ENCODE measurements at regions not wholly inside any gene's neighbourhood (a gene's known extent, or its start where the extent isn't known, plus 50 kb on each side); places are given as distances from the start of the nearest gene placed in this dataset.

GRCh38 chr10:130578532-130579289 is 442.5 kb downstream of the GLRX3 start:
- H3K9me3 ChIP-seq (ENCODE audit: control insufficient read depth in 2 of 3, insufficient read depth in 1 of 3, low read length in 3 of 3) = no peaks in the 10 kb centered on the region
- DNase-seq (peak in 1 of 5 donors; percentile 25), FAIRE-seq (no peak)
- no peak for TF ChIP-seq CTCF (IDR thresholded peaks at IDR 0.05; ENCODE audit: borderline replicate concordance, extremely low read depth, insufficient read depth)
- no peaks in the 10 kb centered on the region for H3K36me3 ChIP-seq (ENCODE audit: control insufficient read depth in 2 of 3, insufficient read depth in 3 of 3, low read length in 3 of 3)
- H3K27ac ChIP-seq (ENCODE audit: low read depth in 2 of 2, low read length in 2 of 2) = no peak overlapping the region
- no peak overlapping the region for H3K9ac ChIP-seq (ENCODE audit: low read length in 3 of 3)
- H3K4me1 ChIP-seq (ENCODE audit: control insufficient read depth in 2 of 3, insufficient read depth in 2 of 3, low read depth in 1 of 3, low read length in 3 of 3) = no peaks in the 10 kb centered on the region
- intact Hi-C loops (cut with DNase I) = no loop called here
- no peak overlapping the region for H3K4me3 ChIP-seq (ENCODE audit: low read length in 3 of 3)
- no peaks in the 10 kb centered on the region for H3K27me3 ChIP-seq (ENCODE audit: control insufficient read depth, insufficient read depth, low read length)

GRCh38 chr10:130579913-130580312 is 443.7 kb downstream of the GLRX3 start:
- no peaks in the 10 kb centered on the region for H3K36me3 ChIP-seq (ENCODE audit: control insufficient read depth in 2 of 3, insufficient read depth in 3 of 3, low read length in 3 of 3)
- H3K27ac ChIP-seq (ENCODE audit: low read depth in 2 of 2, low read length in 2 of 2) = no peak overlapping the region
- FAIRE-seq = no peak
- H3K27me3 ChIP-seq (ENCODE audit: control insufficient read depth, insufficient read depth, low read length) = no peaks in the 10 kb centered on the region
- no peak for TF ChIP-seq CTCF (IDR thresholded peaks at IDR 0.05; ENCODE audit: borderline replicate concordance, extremely low read depth, insufficient read depth)
- H3K9me3 ChIP-seq (ENCODE audit: control insufficient read depth in 2 of 3, insufficient read depth in 1 of 3, low read length in 3 of 3) = no peaks in the 10 kb centered on the region
- H3K4me1 ChIP-seq (ENCODE audit: control insufficient read depth in 2 of 3, insufficient read depth in 2 of 3, low read depth in 1 of 3, low read length in 3 of 3) = no peaks in the 10 kb centered on the region
- H3K4me3 ChIP-seq (ENCODE audit: low read length in 3 of 3) = no peak overlapping the region
- H3K9ac ChIP-seq (ENCODE audit: low read length in 3 of 3) = no peak overlapping the region
- intact Hi-C loops (cut with DNase I) = no loop called here
- DNase-seq = no peak

- H3K27me3 ChIP-seq (ENCODE audit: control insufficient read depth, insufficient read depth, low read length) = no peaks in the 10 kb centered on the region
- H3K4me1 ChIP-seq (ENCODE audit: control insufficient read depth in 2 of 3, insufficient read depth in 2 of 3, low read depth in 1 of 3, low read length in 3 of 3) = no peaks in the 10 kb centered on the region
- H3K36me3 ChIP-seq (ENCODE audit: control insufficient read depth in 2 of 3, insufficient read depth in 3 of 3, low read length in 3 of 3) = no peaks in the 10 kb centered on the region
- no peak for TF ChIP-seq CTCF (IDR thresholded peaks at IDR 0.05; ENCODE audit: borderline replicate concordance, extremely low read depth, insufficient read depth)
- H3K9ac ChIP-seq (ENCODE audit: low read length in 3 of 3) = no peak overlapping the region
- intact Hi-C loops (cut with DNase I) = no loop called here
- DNase-seq = no peak
- FAIRE-seq = no peak
- H3K4me3 ChIP-seq (ENCODE audit: low read length in 3 of 3) = no peak overlapping the region
- H3K27ac ChIP-seq (ENCODE audit: low read depth in 2 of 2, low read length in 2 of 2) = no peak overlapping the region
- no peaks in the 10 kb centered on the region for H3K9me3 ChIP-seq (ENCODE audit: control insufficient read depth in 2 of 3, insufficient read depth in 1 of 3, low read length in 3 of 3)
Observed at GRCh38 chr10:130580975-130581374, 444.8 kb downstream of the GLRX3 start.

GRCh38 chr10:130587718-130588117 is 451.5 kb downstream of the GLRX3 start:
- Histone ChIP-seq H3K27me3 (ENCODE audit: control insufficient read depth, insufficient read depth, low read length) (no peaks in the 10 kb centered on the region), H3K4me3 (ENCODE audit: low read length in 3 of 3) (no peak overlapping the region), H3K4me1 (ENCODE audit: control insufficient read depth in 2 of 3, insufficient read depth in 2 of 3, low read depth in 1 of 3, low read length in 3 of 3) (no peaks in the 10 kb centered on the region), H3K9ac (ENCODE audit: low read length in 3 of 3) (no peak overlapping the region), H3K27ac (ENCODE audit: low read depth in 2 of 2, low read length in 2 of 2) (no peak overlapping the region), H3K36me3 (ENCODE audit: control insufficient read depth in 2 of 3, insufficient read depth in 3 of 3, low read length in 3 of 3) (no peaks in the 10 kb centered on the region), H3K9me3 (ENCODE audit: control insufficient read depth in 2 of 3, insufficient read depth in 1 of 3, low read length in 3 of 3) (no peaks in the 10 kb centered on the region)
- no peak for TF ChIP-seq CTCF (IDR thresholded peaks at IDR 0.05; ENCODE audit: borderline replicate concordance, extremely low read depth, insufficient read depth)
- FAIRE-seq (no peak), DNase-seq (no peak)
- intact Hi-C loops (cut with DNase I) = no loop called here
